Ramos (cell line): ENCODE measurements at regions not wholly inside any gene's neighbourhood (a gene's known extent, or its start where the extent isn't known, plus 50 kb on each side); places are given as distances from the start of the nearest gene placed in this dataset.

Experiments
- in situ Hi-C: fragments of 300-500 bp; cut with MboI; formaldehyde crosslinking; loops from one replicate; pipeline ENCODE4 v1.14.3; 2022; ENCODE audit warnings: low sequenced_read_pairs; ENCODE audit not compliant: unreplicated experiment

GRCh38 chr2:120945091-120945490 is 209.4 kb downstream of the GLI2 start:
- in situ Hi-C loops, result no loop called here

- in situ Hi-C loops, result no loop called here
Observed at GRCh38 chr2:120945832-120946499, 210.3 kb downstream of the GLI2 start.

GRCh38 chr2:120947327-120947726 is 211.7 kb downstream of the GLI2 start:
- in situ Hi-C loops, result no loop called here

GRCh38 chr2:120947982-120948661 is 212.5 kb downstream of the GLI2 start:
- in situ Hi-C loops, result no loop called here

- in situ Hi-C loops, result no loop called here
Observed at GRCh38 chr2:120948662-120949011, 213.0 kb downstream of the GLI2 start.

- in situ Hi-C loops, result no loop called here
Observed at GRCh38 chr2:120949027-120949956, 213.6 kb downstream of the GLI2 start.

- in situ Hi-C loops, result no loop called here
Observed at GRCh38 chr2:120949957-120950590, 214.4 kb downstream of the GLI2 start.

- in situ Hi-C loops, result no loop called here
Observed at GRCh38 chr2:120951693-120952092, 216.0 kb downstream of the GLI2 start.

GRCh38 chr2:120952318-120952717 is 216.7 kb downstream of the GLI2 start:
- in situ Hi-C loops, result no loop called here

GRCh38 chr2:120953066-120953756 is 217.5 kb downstream of the GLI2 start:
- in situ Hi-C loops, result no loop called here

- in situ Hi-C loops, result no loop called here
Observed at GRCh38 chr2:120953843-120954584, 218.3 kb downstream of the GLI2 start.

- in situ Hi-C loops, result no loop called here
Observed at GRCh38 chr2:120954939-120955338, 219.3 kb downstream of the GLI2 start.

GRCh38 chr2:120955427-120955826 is 219.8 kb downstream of the GLI2 start:
- in situ Hi-C loops, result no loop called here

GRCh38 chr2:120956486-120957156 is 221.0 kb downstream of the GLI2 start:
- in situ Hi-C loops, result no loop called here

GRCh38 chr2:120957905-120958304 is 222.2 kb downstream of the GLI2 start:
- in situ Hi-C loops, result no loop called here

- in situ Hi-C loops, result no loop called here
Observed at GRCh38 chr2:120958623-120959366, 223.1 kb downstream of the GLI2 start.

- in situ Hi-C loops, result no loop called here
Observed at GRCh38 chr2:120959426-120959825, 223.8 kb downstream of the GLI2 start.

- in situ Hi-C loops, result no loop called here
Observed at GRCh38 chr2:120960770-120961366, 225.2 kb downstream of the GLI2 start.
